ENCODE measurements at regions not wholly inside any gene's neighbourhood (a gene's known extent, or its start where the extent isn't known, plus 50 kb on each side); places are given as distances from the start of the nearest gene placed in this dataset.
A peak's percentile ranks its signal among the peaks of the same experiment; 100 is the strongest.

GRCh38 chr11:45743556-45744468 is 61.1 kb upstream of the SLC35C1 start:
- Histone ChIP-seq H4K8ac (ENCODE audit: extremely low read depth, insufficient read depth, low read length) (no peak overlapping the region), H3K4me1 (replicated peaks in 1 of 4; ENCODE audit: control insufficient read depth in 3 of 4, insufficient read depth in 4 of 4, low read length in 3 of 4) (peaks cover 0 to 9% (median 0%) of the 10 kb centered on the region in 4 experiments; a peak in 3 of 7 replicates), H4K5ac (ENCODE audit: insufficient read length, low read depth, low read length) (no peak overlapping the region), H3K18ac (ENCODE audit: extremely low read depth, low read length) (no peak overlapping the region), H3K23me2 (ENCODE audit: low read depth, low read length) (no peaks in the 10 kb centered on the region), H2AFZ (ENCODE audit: low read length) (no peak overlapping the region), H3K36me3 (ENCODE audit: control insufficient read depth in 2 of 4, insufficient read depth in 4 of 4, low read length in 3 of 4) (no peaks in the 10 kb centered on the region), H3K27ac (ENCODE audit: low read depth, low read length) (no peak overlapping the region), H3K79me1 (ENCODE audit: low read depth, low read length) (no peaks in the 10 kb centered on the region), H3K4me3 (ENCODE audit: extremely low read depth in 1 of 4, insufficient read depth in 2 of 4, low read depth in 3 of 4, low read length in 4 of 4) (no peak overlapping the region), H3K9ac (replicated peaks in 1 of 4; ENCODE audit: extremely low read depth in 1 of 4, low read depth in 3 of 4, low read length in 3 of 4) (no peak overlapping the region), H2BK15ac (ENCODE audit: low read length) (no peak overlapping the region), H3K9me3 (ENCODE audit: insufficient read depth in 2 of 2, low read depth in 1 of 2, low read length in 1 of 2) (no peaks in the 10 kb centered on the region; a peak in 1 of 4 replicates), H4K20me1 (replicated peaks in 1 of 2; ENCODE audit: control insufficient read depth in 1 of 2, insufficient read depth in 2 of 2, low read length in 2 of 2) (no peaks in the 10 kb centered on the region), H4K91ac (replicated peaks; ENCODE audit: insufficient read length, low read length) (no peak overlapping the region), H2BK12ac (ENCODE audit: low read depth, low read length) (no peak overlapping the region), H2BK120ac (replicated peaks; ENCODE audit: low read depth, low read length) (no peak overlapping the region), H3K23ac (ENCODE audit: insufficient read length) (no peak overlapping the region), H3K4me2 (ENCODE audit: insufficient read depth in 1 of 2, low read depth in 2 of 2, low read length in 2 of 2) (peak overlapping the region; percentile 10 to 61; a peak in 3 of 4 replicates), H2AK5ac (ENCODE audit: low read depth, low read length) (no peak overlapping the region), H3K56ac (replicated peaks; ENCODE audit: insufficient read length, low read depth, low read length) (no peak overlapping the region), H3K4ac (replicated peaks; ENCODE audit: insufficient read length, low read depth, low read length) (no peak overlapping the region), H3K79me2 (ENCODE audit: control insufficient read depth in 1 of 2, insufficient read depth in 2 of 2, low read length in 2 of 2) (no peaks in the 10 kb centered on the region), H3K14ac (ENCODE audit: insufficient read length) (no peak overlapping the region), H3K27me3 (replicated peaks in 1 of 4; ENCODE audit: control insufficient read depth in 3 of 4, extremely low read depth in 1 of 4, insufficient read depth in 3 of 4, low read length in 3 of 4) (no peaks in the 10 kb centered on the region; a peak in 1 of 7 replicates), H2BK5ac (ENCODE audit: low read depth, low read length) (no peak overlapping the region), H2BK20ac (ENCODE audit: low read length) (no peak overlapping the region)
- no peak for FAIRE-seq
- no peak for DNase-seq (ENCODE audit: low read depth in 1 of 2, low spot score in 2 of 2)
- 68% methylated on average over 11 of the region's 11 CpGs; no CpG with 5 or more reads in 1 of the 2 experiments for WGBS, 2 experiments (ENCODE audit: extremely low coverage in 1 of 2, insufficient coverage in 1 of 2, insufficient read length in 1 of 2, insufficient replicate concordance in 2 of 2, low coverage in 1 of 2, low lambda C conversion rate in 2 of 2, missing lambda C conversion rate in 1 of 2)
- ChIA-PET CTCF (ENCODE audit: partially characterized antibody) (interaction anchor here (1.7 kb wide), 1 partner anchor 372 kb away, joined by 4 read pairs; no protein-coding TSS in a partner anchor), POLR2A (ENCODE audit: partially characterized antibody) (no interaction called here)
- TF ChIP-seq CBX8 (IDR thresholded peaks at IDR 0.05; ENCODE audit: borderline replicate concordance, low read depth, low read length) (no peak), CHD1 (IDR thresholded peaks at IDR 0.05; ENCODE audit: low read depth, low read length) (no peak), CBX5 (IDR thresholded peaks at IDR 0.05; ENCODE audit: low read depth, low read length) (no peak), ASH2L (IDR thresholded peaks at IDR 0.05; ENCODE audit: low read length) (no peak), JUN (IDR thresholded peaks at IDR 0.05; ENCODE audit: low read depth, low read length) (no peak), BCL11A (IDR thresholded peaks at IDR 0.05; ENCODE audit: low read depth in 2 of 2, low read length in 2 of 2) (no peak), KDM4A (IDR thresholded peaks at IDR 0.05; ENCODE audit: low read depth, low read length, severe bottlenecking) (no peak), YY1 (IDR thresholded peaks at IDR 0.05; ENCODE audit: low read depth, low read length) (no peak), SP4 (IDR thresholded peaks at IDR 0.05; ENCODE audit: low read length) (no peak), SIRT6 (IDR thresholded peaks at IDR 0.05; ENCODE audit: low read length) (no peak), NANOG (IDR thresholded peaks at IDR 0.05; ENCODE audit: insufficient read depth, low read depth, low read length, poor library complexity, severe bottlenecking) (no peak), SIX5 (IDR thresholded peaks at IDR 0.05; ENCODE audit: low read depth, low read length) (no peak), ZNF274 (IDR thresholded peaks at IDR 0.05; ENCODE audit: borderline replicate concordance, extremely low read depth, low read length) (no peak)
